ENCODE measurements at regions not wholly inside any gene's neighbourhood (a gene's known extent, or its start where the extent isn't known, plus 50 kb on each side); places are given as distances from the start of the nearest gene placed in this dataset.

DNA sequence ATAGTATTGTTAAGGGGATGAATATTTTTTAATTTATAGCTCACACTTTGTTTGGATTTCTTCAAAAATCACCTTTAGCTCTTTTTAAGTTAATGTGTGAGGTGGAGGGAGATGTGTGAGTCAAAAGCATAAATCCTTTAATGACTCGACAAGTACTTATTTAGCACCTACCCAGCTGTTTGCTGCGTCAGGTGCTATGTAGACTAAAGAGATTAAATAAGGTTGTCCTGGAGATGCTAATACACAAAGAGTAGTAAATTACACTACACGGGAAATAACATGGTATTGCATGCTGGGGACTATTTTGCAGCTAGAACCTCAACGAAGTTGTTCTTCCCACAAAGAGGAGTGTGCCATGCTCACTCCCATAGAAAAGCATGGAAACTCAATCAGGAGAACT is 583.3 kb upstream of the TENM4 start:
- TF ChIP-seq HNF4G (IDR thresholded peaks at IDR 0.05) (no peak), YY1 (IDR thresholded peaks at IDR 0.05) (no peak), RAD21 (IDR thresholded peaks at IDR 0.05) (no peak), JUND (IDR thresholded peaks at IDR 0.05) (no peak), GABPA (IDR thresholded peaks at IDR 0.05 in 1 of 2, conservative IDR thresholded peaks at IDR 0.05 in 1 of 2) (no peak), FOXA2 (IDR thresholded peaks at IDR 0.05) (no peak)
- TF ChIP-seq, protein P1, sequence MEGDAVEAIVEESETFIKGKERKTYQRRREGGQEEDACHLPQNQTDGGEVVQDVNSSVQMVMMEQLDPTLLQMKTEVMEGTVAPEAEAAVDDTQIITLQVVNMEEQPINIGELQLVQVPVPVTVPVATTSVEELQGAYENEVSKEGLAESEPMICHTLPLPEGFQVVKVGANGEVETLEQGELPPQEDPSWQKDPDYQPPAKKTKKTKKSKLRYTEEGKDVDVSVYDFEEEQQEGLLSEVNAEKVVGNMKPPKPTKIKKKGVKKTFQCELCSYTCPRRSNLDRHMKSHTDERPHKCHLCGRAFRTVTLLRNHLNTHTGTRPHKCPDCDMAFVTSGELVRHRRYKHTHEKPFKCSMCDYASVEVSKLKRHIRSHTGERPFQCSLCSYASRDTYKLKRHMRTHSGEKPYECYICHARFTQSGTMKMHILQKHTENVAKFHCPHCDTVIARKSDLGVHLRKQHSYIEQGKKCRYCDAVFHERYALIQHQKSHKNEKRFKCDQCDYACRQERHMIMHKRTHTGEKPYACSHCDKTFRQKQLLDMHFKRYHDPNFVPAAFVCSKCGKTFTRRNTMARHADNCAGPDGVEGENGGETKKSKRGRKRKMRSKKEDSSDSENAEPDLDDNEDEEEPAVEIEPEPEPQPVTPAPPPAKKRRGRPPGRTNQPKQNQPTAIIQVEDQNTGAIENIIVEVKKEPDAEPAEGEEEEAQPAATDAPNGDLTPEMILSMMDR (IDR thresholded peaks at IDR 0.05; ENCODE audit: low read depth, low read length, missing input control): no peak
- TF ChIP-seq, protein P2, sequence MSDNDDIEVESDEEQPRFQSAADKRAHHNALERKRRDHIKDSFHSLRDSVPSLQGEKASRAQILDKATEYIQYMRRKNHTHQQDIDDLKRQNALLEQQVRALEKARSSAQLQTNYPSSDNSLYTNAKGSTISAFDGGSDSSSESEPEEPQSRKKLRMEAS (IDR thresholded peaks at IDR 0.05): no peak
- TF ChIP-seq, protein P3, sequence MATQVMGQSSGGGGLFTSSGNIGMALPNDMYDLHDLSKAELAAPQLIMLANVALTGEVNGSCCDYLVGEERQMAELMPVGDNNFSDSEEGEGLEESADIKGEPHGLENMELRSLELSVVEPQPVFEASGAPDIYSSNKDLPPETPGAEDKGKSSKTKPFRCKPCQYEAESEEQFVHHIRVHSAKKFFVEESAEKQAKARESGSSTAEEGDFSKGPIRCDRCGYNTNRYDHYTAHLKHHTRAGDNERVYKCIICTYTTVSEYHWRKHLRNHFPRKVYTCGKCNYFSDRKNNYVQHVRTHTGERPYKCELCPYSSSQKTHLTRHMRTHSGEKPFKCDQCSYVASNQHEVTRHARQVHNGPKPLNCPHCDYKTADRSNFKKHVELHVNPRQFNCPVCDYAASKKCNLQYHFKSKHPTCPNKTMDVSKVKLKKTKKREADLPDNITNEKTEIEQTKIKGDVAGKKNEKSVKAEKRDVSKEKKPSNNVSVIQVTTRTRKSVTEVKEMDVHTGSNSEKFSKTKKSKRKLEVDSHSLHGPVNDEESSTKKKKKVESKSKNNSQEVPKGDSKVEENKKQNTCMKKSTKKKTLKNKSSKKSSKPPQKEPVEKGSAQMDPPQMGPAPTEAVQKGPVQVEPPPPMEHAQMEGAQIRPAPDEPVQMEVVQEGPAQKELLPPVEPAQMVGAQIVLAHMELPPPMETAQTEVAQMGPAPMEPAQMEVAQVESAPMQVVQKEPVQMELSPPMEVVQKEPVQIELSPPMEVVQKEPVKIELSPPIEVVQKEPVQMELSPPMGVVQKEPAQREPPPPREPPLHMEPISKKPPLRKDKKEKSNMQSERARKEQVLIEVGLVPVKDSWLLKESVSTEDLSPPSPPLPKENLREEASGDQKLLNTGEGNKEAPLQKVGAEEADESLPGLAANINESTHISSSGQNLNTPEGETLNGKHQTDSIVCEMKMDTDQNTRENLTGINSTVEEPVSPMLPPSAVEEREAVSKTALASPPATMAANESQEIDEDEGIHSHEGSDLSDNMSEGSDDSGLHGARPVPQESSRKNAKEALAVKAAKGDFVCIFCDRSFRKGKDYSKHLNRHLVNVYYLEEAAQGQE (IDR thresholded peaks at IDR 0.05): no peak
- TF ChIP-seq, protein P4, sequence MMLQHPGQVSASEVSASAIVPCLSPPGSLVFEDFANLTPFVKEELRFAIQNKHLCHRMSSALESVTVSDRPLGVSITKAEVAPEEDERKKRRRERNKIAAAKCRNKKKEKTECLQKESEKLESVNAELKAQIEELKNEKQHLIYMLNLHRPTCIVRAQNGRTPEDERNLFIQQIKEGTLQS (IDR thresholded peaks at IDR 0.05): no peak

Data from liver (tissue), 3 donors.